Loucy (cell line): ENCODE measurements at regions not wholly inside any gene's neighbourhood (a gene's known extent, or its start where the extent isn't known, plus 50 kb on each side); places are given as distances from the start of the nearest gene placed in this dataset.

Experiments used
- H2AFZ ChIP-seq: fragments of 200-600 bp; sonication (generic); 2 replicates; pipeline ENCODE4 v1.6.0; 2016; ENCODE audit warnings: antibody characterized with exemption, mild to moderate bottlenecking, low read length, moderate library complexity
- H3F3A ChIP-seq: fragments of 200-600 bp; 2 replicates; pipeline ENCODE4 v1.6.0; 2016; ENCODE audit warnings: antibody characterized with exemption, low read depth, mild to moderate bottlenecking
- H3K27me3 ChIP-seq: fragments of 200-600 bp; sonication (generic); 2 replicates; pipeline ENCODE4 v1.6.1; 2014; ENCODE audit warnings: low read length, mild to moderate bottlenecking; ENCODE audit not compliant: insufficient read depth, poor library complexity, severe bottlenecking
- H3K36me3 ChIP-seq: fragments of 200-600 bp; sonication (generic); 2 replicates; pipeline ENCODE4 v1.6.1; 2016; ENCODE audit warnings: low read length; ENCODE audit not compliant: insufficient read depth
- H3K4me1 ChIP-seq: fragments of 200-600 bp; sonication (generic); 2 replicates; pipeline ENCODE4 v1.5.1; 2014; ENCODE audit warnings: low read length, mild to moderate bottlenecking; ENCODE audit not compliant: insufficient read depth, poor library complexity, severe bottlenecking
- H3K4me2 ChIP-seq: fragments of 200-600 bp; sonication (generic); 2 replicates; pipeline ENCODE4 v1.6.0; 2014; ENCODE audit warnings: antibody characterized with exemption, low read length, low read depth, mild to moderate bottlenecking; ENCODE audit not compliant: poor library complexity, severe bottlenecking
- H3K4me3 ChIP-seq: fragments of 200-600 bp; sonication (generic); 2 replicates; pipeline ENCODE4 v1.5.1; 2014; ENCODE audit warnings: low read length, mild to moderate bottlenecking, mixed read lengths; ENCODE audit not compliant: poor library complexity, severe bottlenecking
- H3K79me2 ChIP-seq: fragments of 200-600 bp; sonication (generic); 2 replicates; pipeline ENCODE4 v1.6.1; 2014; ENCODE audit warnings: low read length; ENCODE audit not compliant: insufficient read depth
- H3K9ac ChIP-seq: fragments of 200-600 bp; sonication (generic); 2 replicates; pipeline ENCODE4 v1.6.0; 2014; ENCODE audit warnings: mild to moderate bottlenecking, low read depth, low read length, moderate library complexity; ENCODE audit not compliant: poor library complexity, severe bottlenecking
- H3K9me2 ChIP-seq: fragments of 200-600 bp; sonication (generic); replicated peaks from 2 replicates; pipeline ENCODE4 v1.6.1; 2016; ENCODE audit warnings: low read depth, low read length, mixed read lengths
- H3K9me3 ChIP-seq: fragments of 200-600 bp; sonication (generic); 2 replicates; pipeline ENCODE4 v1.6.1; 2014; ENCODE audit warnings: mild to moderate bottlenecking, antibody characterized with exemption, low read length, low read depth; ENCODE audit not compliant: insufficient read depth
- H4K20me1 ChIP-seq: fragments of 200-600 bp; sonication (generic); 2 replicates; pipeline ENCODE4 v1.6.0; 2014; ENCODE audit warnings: antibody characterized with exemption, low read length, mild to moderate bottlenecking; ENCODE audit not compliant: insufficient read depth, poor library complexity, severe bottlenecking
- CTCF ChIP-seq: fragments of 200-600 bp; sonication (generic); conservative IDR thresholded peaks from 2 replicates; pipeline ENCODE4 v1.5.1; 2014; ENCODE audit warnings: mild to moderate bottlenecking, antibody characterized with exemption, low read length
- EZH2phosphoT487 ChIP-seq: fragments of 200-600 bp; IDR thresholded peaks from 2 replicates; pipeline ENCODE4 v1.6.1; 2018; ENCODE audit warnings: antibody characterized with exemption, mild to moderate bottlenecking, moderate library complexity, borderline replicate concordance

GRCh38 chr4:178196751-178197374, 754.6 kb upstream of the AGA start:
- no peak for TF ChIP-seq EZH2phosphoT487
- no peak for TF ChIP-seq CTCF
- no peaks in the 10 kb centered on the region for H3F3A ChIP-seq
- no peaks in the 10 kb centered on the region for H3K79me2 ChIP-seq
- H3K4me3 ChIP-seq = no peak overlapping the region
- no peaks in the 10 kb centered on the region for H4K20me1 ChIP-seq
- H3K4me2 ChIP-seq = no peak overlapping the region
- no peaks in the 10 kb centered on the region for H3K27me3 ChIP-seq
- H3K4me1 ChIP-seq = no peaks in the 10 kb centered on the region
- no peak overlapping the region for H3K9ac ChIP-seq
- H3K9me2 ChIP-seq = no peaks in the 10 kb centered on the region
- no peaks in the 10 kb centered on the region for H3K9me3 ChIP-seq
- H2AFZ ChIP-seq = no peak overlapping the region
- no peaks in the 10 kb centered on the region for H3K36me3 ChIP-seq

- Histone ChIP-seq H3K4me3 (no peak overlapping the region), H2AFZ (no peak overlapping the region), H4K20me1 (no peaks in the 10 kb centered on the region), H3K9me2 (no peaks in the 10 kb centered on the region), H3K9me3 (no peaks in the 10 kb centered on the region), H3K4me1 (no peaks in the 10 kb centered on the region), H3K36me3 (no peaks in the 10 kb centered on the region), H3F3A (no peaks in the 10 kb centered on the region), H3K4me2 (no peak overlapping the region), H3K9ac (no peak overlapping the region), H3K27me3 (no peaks in the 10 kb centered on the region), H3K79me2 (no peaks in the 10 kb centered on the region)
- TF ChIP-seq EZH2phosphoT487 = no peak
These were observed 756.5 kb upstream of the AGA start for GRCh38 chr4:178198691-178199090.

GRCh38 chr4:178202422-178202821, 760.2 kb upstream of the AGA start:
- Histone ChIP-seq H3K27me3 (no peaks in the 10 kb centered on the region), H3K4me1 (no peaks in the 10 kb centered on the region), H3K9me2 (no peaks in the 10 kb centered on the region), H3K4me2 (no peak overlapping the region), H3K4me3 (no peak overlapping the region), H3K79me2 (no peaks in the 10 kb centered on the region), H3K9ac (no peak overlapping the region), H2AFZ (no peak overlapping the region), H4K20me1 (no peaks in the 10 kb centered on the region), H3F3A (no peaks in the 10 kb centered on the region), H3K36me3 (no peaks in the 10 kb centered on the region), H3K9me3 (no peaks in the 10 kb centered on the region)
- no peak for TF ChIP-seq CTCF
- TF ChIP-seq EZH2phosphoT487 = no peak

GRCh38 chr4:178205826-178206225, 763.6 kb upstream of the AGA start:
- Histone ChIP-seq H3F3A (no peaks in the 10 kb centered on the region), H3K36me3 (no peaks in the 10 kb centered on the region), H3K4me2 (no peak overlapping the region), H3K27me3 (no peaks in the 10 kb centered on the region), H3K4me1 (no peaks in the 10 kb centered on the region), H2AFZ (no peak overlapping the region), H4K20me1 (no peaks in the 10 kb centered on the region), H3K9me3 (no peaks in the 10 kb centered on the region), H3K79me2 (no peaks in the 10 kb centered on the region), H3K9me2 (no peaks in the 10 kb centered on the region), H3K4me3 (no peak overlapping the region), H3K9ac (no peak overlapping the region)
- TF ChIP-seq EZH2phosphoT487 (no peak), CTCF (no peak)
